ENCODE measurements at regions not wholly inside any gene's neighbourhood (a gene's known extent, or its start where the extent isn't known, plus 50 kb on each side); places are given as distances from the start of the nearest gene placed in this dataset.
"Not testable (repeated sequence)": the region's sequence is repeated elsewhere in the genome, so short reads cannot be mapped to it uniquely, and the experiment has no call there.

GRCh38 chr18:10166164-10166807, 252.5 kb downstream of the VAPA start:
- DNase-seq (ENCODE audit: low spot score), result no peak

GRCh38 chr18:10167759-10168158, 253.9 kb downstream of the VAPA start:
- peak; percentile 67 for DNase-seq (ENCODE audit: low spot score)

GRCh38 chr18:10168477-10168876, 254.7 kb downstream of the VAPA start:
- peak; percentile 60 for DNase-seq (ENCODE audit: low spot score)

DNA sequence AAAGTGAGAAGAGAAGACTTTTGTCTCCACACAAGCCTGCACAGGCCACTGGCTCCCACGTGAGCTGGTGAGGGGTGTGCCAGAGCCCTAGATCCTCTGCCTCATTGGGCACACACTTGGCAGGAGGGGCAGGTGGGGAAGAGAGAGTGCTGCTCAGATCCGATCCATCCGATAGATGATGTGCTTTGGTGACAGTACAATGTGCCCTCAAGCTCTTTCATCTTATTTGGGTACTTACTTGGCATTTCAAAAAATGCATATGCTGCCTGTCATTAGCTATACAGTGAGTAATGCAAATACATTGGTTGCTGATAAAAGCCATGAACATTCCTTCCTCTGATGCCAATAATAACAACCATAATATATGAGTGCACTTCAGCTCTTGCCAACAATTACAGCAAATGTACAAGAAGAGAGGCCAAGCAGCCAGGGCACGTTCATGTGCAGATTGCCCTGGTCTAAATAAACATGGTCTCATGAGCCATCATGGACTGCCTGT, 255.3 kb downstream of the VAPA start:
- peak; percentile 49 for DNase-seq (ENCODE audit: low spot score)

- DNase-seq (ENCODE audit: low spot score), result peak; percentile 49
These were observed 256.0 kb downstream of the VAPA start for GRCh38 chr18:10169814-10170213.

DNA sequence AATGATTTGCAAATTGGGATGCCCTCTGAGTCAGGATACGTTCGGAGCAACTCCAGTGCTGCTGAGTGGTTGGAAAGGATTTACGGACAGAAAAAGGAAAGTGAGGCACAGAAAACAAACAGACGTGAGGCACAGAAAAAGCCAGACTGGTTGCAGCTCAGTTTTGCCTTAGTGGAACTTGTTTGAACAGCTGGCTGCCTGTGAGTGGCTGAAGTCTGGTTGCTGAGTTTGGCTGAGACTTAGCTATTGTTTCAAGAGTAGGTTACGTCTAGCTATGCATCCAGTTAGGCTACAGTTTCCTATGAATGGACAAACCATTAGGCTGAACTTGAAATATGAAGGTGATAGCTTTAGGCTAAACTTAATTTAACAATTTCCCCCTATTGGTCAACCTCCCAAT, 256.6 kb downstream of the VAPA start:
- DNase-seq (ENCODE audit: low spot score), result peak; percentile 53

DNA sequence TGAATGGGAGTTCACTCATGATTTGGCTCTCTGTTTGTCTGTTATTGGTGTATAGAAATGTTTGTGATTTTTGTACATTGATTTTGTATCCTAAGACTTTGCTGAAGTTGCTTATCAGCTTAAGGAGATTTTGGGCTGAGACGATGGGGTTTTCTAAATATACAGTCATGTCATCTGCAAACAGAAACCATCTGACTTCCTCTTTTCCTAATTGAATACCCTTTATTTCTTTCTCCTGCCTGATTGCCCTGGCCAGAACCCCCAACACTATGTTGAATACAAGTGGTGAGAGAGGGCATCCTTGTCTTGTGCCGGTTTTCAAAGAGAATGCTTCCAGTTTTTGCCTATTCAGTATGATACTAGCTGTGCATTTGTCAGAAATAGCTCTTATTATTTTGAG, 261.5 kb downstream of the VAPA start:
- DNase-seq (ENCODE audit: low spot score), result not testable (repeated sequence)

DNA sequence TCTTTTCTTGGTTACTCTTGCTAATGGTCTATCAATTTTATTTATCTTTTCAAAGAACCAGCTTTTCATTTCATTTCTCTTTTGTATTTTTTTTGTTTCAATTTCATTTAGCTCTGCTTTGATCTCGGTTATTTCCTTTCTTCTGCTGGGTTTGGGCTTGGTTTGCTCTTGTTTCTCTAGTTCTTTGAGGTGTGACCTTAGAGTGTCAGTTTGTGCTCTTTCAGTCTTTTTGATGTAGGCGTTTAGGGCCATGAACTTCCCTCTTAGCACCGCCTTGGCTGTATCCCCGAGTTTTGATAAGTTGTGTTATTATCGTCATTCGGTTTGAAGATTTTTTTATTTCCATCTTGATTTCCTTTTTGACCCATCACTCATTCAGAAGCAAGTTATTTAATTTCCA, 265.5 kb downstream of the VAPA start:
- not testable (repeated sequence) for DNase-seq (ENCODE audit: low spot score)

DNA sequence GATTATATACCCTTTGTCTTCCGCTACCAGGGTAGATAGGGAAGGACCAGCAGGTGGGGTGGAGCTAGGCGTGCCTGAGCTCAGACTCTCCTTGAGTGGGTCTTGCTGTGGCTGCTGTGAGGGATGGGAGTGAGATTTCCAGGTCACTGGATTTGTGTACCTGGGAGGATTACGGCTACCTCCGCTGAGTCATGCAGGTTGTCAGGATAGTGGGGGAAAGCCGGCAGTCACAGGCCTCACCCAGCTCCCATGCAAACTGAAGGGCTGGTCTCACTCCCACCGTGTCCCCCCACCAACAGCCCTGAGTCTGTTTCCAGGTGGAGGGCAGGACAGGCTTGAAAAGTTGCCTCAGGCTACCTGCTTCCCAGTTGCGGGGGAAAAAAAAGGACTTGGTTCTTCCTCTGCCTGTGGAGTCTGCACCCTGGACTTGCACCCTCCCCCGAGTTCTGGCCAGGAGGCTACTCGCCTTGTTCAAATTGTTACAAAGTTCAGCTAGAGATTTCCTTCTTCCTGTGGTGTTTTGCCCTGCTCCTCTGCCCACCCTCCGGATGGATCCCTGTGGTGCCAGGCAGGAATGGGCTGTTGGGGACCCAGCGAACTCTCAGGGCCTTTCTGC, 268.3 kb downstream of the VAPA start:
- DNase-seq (ENCODE audit: low spot score), result no peak

DNA sequence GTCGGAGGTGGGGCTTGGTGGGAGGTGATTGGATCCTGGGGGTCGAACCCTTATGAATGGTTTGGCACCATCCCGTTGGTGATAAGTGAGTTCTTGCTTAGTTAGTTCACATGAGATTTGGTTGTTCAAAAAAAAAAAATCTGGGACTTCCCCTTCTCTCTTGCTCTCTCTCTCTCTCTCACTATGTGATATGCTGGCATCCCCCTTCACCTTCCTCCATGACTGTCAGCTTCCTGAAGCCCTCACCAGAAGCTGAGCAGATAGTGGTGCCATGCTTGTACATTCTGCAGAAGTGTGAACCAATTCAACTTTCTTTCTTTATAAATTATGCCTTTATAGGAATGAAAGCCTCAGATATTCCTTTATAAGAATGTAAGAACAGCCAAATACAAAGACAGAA, 269.7 kb upstream of the APCDD1 start:
- DNase-seq (ENCODE audit: low spot score), result no peak

DNA sequence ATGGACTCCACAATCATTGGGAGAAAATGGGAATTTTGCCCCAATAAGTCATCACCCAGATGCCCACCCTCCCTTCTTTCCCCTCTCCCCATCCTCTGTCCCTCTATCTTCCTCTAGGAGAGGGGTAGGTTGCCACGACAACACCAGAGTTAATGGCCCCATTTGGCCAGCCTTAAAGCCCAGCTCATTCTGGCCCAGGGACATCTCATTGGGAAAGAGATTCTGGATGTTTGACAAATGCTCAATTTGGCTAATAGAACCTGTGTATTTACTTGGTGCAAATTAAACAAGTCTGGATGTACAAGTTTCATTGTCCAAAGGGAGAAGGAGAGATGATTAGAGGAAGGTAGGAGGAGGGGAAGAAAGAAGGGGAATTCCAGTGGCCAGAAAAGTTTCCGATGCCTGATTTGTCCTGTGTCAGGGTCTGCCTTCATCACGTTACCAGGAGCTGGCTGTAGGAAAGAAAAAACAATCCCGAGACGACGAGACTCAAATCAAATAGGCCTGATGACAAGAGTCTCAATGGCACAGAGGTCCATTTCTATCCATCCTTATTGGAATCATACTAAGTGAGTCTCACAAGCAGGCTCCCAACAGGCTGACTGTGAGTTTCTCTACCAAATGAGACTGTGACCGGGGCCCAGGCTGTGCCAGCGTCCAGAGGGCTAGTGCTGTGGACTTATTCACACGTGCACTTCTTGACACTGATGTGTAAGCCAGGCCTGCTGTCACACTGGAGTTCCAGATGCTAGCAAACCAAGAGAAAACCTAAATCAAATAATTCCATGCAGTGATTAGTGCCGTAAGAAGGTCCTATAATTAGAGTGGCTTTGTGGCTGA, 265.2 kb upstream of the APCDD1 start:
- DNase-seq (ENCODE audit: low spot score), result no peak

DNA sequence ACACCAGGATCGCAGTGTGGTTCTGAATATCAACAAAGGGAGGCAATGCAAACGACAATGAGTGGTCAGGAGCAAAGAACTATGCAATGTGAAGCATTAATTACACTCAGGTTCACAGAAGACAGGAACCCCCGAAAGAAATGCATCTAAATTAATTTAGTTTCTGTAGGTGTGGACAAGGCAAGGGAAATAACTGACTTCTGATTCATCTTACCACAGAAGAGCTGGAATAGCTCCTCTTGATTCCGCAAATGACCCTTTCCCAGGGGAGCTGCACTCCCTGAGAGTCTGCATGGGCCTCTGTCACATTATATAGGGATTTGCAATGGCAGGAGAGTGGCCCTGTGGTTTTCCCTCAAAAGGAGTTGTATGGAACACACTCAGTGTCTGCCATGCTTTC, 263.9 kb upstream of the APCDD1 start:
- DNase-seq (ENCODE audit: low spot score), result no peak

- DNase-seq (ENCODE audit: low spot score), result no peak
These were observed 261.0 kb upstream of the APCDD1 start for GRCh38 chr18:10193444-10193843.

DNA sequence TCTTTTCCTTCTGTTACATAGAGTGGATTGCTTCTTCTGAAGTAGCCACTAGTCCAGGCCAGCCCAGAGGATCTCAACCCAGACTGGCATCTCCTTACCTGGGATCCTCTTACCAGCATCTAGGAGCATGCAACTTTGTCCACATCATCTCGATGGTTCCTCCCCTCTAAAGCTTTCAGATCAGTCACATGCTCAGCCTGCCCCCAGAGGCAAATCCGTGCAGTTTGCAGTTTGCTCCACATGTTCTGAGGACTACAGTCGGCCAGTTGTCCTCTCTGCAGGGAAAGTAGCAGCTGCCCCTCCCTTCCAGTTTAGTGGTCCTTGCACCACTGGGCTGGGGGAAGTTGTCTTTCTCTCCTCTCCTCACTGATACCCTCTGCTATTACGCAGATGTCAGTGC, 259.8 kb upstream of the APCDD1 start:
- DNase-seq (ENCODE audit: low spot score), result no peak

DNA sequence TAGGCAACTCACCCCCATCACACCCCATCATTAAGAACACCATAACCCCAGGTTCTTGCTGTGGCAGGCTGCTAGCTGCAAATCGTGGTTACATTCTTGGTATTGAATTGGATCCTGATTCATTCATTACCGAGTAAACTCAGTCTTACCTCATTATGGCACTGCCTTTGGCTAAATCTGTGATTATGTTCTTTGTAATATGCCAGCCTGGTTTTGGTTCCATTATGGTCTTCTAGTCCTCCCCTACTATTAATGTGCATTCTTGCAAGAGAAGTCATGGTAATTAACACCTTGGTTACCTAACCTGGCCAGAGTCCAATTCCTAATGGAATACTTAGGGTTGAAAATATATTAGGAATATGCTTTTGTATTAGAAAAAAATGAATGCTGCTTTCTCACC, 258.9 kb upstream of the APCDD1 start:
- no peak for DNase-seq (ENCODE audit: low spot score)

DNA sequence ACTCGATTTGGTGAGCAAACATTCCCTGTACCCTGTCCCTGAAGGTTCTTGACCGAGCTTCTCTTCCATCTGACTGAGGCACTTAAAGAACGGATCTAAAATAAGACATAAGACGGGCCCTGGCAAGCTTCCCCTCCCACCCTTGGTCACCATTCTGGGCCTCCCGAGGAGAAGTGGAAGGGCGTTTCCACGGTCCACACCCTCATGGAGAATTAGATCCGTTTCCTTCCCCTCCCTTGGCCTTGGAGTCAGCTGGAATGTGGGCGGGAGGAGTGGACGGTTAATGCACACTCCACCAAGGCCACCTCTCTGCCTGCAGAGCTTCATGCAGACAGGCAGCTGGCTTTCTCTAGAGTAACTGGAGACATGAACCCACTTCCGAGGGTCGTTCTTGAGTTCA, 257.3 kb upstream of the APCDD1 start:
- no peak for DNase-seq (ENCODE audit: low spot score)

DNA sequence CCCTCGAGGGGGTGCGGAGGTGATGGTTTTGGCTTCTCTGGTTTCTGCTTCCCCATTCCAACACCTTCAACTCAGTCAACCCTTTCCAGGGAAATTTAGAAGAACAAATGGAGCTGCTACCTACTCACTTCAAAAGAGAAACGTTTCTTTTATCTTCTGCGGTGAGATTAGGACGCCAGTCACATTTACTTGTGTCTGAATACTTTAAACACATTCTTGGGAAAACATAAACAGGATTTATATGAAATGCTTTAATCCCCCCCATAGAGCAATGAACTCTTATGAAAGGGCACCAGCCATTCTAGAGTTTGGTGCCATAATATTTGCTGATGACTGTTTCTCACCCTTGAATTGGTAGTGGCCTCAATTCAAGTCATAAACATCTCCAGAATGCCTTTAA, 253.2 kb upstream of the APCDD1 start:
- no peak for DNase-seq (ENCODE audit: low spot score)

- DNase-seq (ENCODE audit: low spot score), result no peak
These were observed 252.8 kb upstream of the APCDD1 start for GRCh38 chr18:10201659-10202058.

DNA sequence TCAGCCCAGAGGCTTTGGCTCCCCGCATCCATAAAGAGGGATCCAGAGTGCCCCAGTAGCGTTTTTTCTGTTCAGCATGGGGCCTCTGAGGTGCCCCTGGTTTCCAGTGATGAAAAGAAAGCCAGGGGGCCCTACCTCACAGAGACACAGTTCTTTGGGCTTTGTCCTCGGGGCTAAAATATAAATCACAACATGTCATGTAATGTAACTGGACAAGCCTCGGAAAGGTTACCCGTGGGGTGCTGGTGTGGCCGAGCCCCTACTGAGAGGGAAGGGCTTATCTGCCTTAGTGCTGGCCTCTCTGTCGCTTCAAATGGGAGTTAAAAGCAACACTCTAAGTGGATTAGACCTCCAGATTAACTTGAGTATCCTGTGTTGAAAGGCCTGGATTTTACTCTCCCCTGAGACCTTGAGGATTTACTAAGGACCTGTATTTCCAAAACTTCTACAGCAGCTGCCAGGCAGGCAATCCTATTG, 251.6 kb upstream of the APCDD1 start:
- DNase-seq (ENCODE audit: low spot score), result no peak

DNA sequence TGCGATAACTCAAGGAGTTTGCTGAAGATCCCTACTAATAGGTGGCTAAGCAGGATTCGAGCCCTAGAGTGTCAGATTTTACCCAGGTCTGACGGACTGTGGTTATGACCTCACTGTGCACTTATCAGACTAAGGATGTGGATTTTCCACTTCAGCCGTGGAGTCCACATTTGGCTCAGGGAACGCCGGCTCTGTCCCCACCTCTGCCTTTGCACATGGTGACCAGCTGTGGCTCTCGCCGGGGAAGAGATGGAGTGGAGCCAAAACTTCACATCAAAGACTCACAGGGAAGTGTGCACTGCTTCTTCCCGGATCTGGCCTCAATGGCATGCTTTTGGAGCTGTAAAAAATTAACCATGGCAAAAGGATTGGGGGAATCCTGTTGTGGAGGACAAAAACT, 249.3 kb upstream of the APCDD1 start:
- no peak for DNase-seq (ENCODE audit: low spot score)

DNA sequence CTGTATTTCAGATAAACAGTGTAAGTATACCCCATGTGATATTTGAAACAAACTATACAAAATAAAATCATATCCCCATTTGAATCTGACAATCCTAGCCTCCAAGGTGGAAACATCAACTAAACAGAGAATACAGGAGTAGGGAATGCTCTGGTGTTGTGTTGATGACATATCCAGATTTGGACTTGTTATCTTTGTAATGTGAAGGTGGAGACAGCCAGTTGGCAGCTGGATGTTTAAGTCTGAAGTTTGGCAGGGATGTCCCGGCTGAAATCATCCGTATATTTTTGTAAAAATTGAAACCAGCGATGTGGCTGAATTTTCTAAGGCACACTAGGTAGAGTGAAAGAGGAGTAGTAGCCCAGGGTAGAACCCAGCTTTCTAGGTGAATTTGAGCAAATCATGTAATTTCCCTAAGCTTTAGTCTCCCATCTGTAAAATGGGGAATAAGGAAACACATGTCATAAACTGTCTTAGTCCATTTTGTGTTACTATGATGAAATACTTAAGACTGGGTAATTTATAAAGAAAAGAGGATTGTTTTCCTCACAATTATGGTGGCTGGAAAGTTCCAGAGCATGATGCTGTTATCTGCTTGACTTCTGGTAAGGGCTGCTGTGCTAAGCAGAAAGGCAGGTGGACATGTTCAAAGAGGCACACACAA, 246.6 kb upstream of the APCDD1 start:
- DNase-seq (ENCODE audit: low spot score), result no peak

DNA sequence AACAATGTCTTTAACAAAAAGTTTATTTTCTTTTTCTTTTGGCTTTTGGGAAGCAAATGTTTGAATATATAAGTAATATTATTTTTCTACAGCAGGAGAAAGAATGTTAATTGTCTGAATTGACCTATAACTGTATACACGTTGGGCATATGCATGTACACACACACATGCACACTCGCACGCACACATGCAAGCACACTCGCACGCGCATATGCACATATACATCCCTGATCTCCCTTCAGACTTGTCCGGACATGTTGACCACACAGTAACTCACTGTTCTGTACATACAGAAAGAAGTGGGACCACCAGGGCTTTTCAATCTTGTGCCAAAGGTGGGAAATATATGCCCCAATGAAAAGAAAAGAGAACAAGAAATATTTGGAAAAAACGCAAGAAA, 245.1 kb upstream of the APCDD1 start:
- no peak for DNase-seq (ENCODE audit: low spot score)

Data from mesenteric fat pad (tissue), 1 donor.